ENCODE measurements at regions not wholly inside any gene's neighbourhood (a gene's known extent, or its start where the extent isn't known, plus 50 kb on each side); places are given as distances from the start of the nearest gene placed in this dataset.

GRCh38 chr11:21811572-21811971 lies 381.3 kb upstream of the ANO5 start:
- no peak for TF ChIP-seq ZNF274 (IDR thresholded peaks at IDR 0.05; ENCODE audit: low read depth, low read length)
- TF ChIP-seq YY1 (IDR thresholded peaks at IDR 0.05; ENCODE audit: insufficient read depth, insufficient read length) = no peak
